ENCODE measurements at regions not wholly inside any gene's neighbourhood (a gene's known extent, or its start where the extent isn't known, plus 50 kb on each side); places are given as distances from the start of the nearest gene placed in this dataset.

DNA sequence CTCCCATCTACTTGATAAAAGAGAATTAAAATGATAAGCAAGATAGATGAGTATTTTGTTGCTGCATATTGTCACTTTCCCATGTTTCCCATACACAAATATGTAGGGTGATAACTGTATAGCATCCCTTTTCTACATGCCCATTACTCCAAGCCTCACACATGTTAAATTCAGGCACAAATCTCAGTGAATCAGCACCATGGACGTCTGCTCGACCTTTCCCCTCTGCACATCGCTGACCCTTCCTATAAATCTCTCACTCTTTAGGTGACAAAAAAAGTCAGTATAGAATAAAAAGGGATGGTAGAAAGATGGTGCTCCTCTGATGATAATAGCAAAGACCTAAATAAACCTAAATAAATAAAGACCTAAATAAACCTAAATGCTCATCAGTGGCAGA is 1097.7 kb upstream of the C9orf72 start:
- in situ Hi-C loops (cut with HindIII; ENCODE audit: low sequenced_read_pairs) = no loop called here

DNA sequence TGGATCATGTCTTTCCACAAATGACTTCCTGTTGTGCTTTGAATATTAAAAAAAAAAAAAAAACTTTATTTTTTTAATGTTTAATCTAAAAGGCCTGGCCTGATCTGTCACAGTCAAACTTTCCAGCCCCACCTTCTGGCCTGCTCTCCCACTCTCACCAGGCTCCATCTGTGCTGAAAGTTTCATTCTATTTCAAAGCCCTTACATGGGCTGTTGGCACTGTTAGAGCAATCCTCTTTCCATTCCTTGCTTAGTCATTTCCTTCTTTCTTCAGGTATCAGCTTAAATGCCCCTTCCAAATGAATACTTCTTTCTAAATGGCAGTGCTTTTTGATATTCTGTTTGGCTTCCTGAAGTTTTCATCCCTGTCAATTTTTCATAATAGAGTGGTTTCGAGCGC is 1104.8 kb upstream of the C9orf72 start:
- in situ Hi-C loops (cut with HindIII; ENCODE audit: low sequenced_read_pairs) = no loop called here

DNA sequence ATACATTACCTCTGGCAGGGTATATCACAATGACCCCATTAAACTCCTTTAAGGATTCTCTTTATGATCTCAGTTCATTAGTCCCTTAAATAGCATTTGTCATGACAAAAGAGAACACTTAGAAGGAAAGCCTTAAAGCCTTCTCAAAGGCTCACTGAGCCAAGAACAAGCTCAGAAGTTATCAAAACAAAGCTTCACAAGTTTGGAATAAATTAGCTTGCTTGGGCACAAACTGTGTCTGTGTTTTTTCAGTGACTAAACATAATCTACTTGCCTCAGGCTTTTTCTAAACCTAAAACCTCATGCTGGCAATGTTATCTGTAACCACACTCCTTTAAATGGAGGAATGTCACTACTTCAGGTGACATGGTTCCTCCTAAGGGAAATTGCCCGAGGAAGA is 1114.9 kb upstream of the C9orf72 start:
- in situ Hi-C loops (cut with HindIII; ENCODE audit: low sequenced_read_pairs) = no loop called here

DNA sequence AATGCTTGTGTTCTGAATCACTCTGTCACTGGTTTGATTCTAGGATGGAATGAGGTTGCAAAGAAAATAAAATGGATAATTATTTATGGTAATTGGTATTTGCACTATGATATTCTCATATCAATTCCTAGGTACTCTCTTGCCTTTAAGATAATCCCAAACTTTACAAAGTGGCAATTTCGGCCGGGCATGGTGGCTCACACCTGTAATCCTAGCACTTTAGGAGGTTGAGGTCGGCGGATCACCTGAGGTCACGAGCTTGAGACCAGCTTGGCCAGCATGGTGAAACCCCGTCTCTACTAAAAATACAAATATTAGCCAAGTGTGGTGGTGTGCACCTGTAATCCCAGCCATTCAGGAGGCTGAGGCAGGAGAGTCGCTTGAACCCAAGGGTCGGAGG is 1118.7 kb upstream of the C9orf72 start:
- in situ Hi-C loops (cut with HindIII; ENCODE audit: low sequenced_read_pairs) = no loop called here

DNA sequence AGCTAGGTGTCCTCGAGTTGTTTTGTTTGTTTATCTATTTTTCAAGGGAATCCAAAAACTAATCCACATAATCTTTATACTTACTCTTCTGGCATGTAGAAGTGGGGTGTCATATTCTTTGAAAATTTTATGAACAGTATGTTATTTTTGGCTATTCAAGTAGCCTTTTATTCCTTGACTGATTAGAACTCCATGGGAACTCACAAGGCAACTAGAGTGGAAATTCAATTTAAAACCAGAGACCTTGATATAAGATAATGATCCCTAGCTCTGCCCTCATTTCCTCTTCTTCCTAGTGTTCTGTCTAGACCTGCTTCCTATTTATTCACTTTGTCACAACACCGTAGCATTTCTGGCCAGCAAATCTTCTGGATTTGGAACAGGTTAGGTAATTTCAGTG is 1123.7 kb upstream of the C9orf72 start:
- in situ Hi-C loops (cut with HindIII; ENCODE audit: low sequenced_read_pairs) = no loop called here

DNA sequence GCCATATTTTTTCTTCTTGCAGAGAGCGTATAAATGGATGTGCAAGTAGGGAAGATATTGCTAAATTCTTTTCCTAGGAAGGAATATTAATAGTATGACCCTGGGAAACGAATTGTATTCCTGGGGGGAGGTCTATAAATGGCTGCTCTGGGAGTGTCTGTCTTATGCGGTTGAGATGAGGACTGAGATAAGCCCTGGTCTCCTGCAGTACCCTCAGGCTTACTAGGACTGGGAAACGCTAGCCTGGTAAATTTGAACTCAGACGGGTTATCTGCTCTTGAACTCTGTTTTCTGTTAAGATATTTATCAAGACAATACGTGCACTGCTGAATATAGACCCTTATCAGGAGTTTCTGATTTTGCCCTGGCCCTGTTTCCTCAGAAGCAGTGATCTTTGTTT is 1126.4 kb upstream of the C9orf72 start:
- in situ Hi-C loops (cut with HindIII; ENCODE audit: low sequenced_read_pairs) = no loop called here

DNA sequence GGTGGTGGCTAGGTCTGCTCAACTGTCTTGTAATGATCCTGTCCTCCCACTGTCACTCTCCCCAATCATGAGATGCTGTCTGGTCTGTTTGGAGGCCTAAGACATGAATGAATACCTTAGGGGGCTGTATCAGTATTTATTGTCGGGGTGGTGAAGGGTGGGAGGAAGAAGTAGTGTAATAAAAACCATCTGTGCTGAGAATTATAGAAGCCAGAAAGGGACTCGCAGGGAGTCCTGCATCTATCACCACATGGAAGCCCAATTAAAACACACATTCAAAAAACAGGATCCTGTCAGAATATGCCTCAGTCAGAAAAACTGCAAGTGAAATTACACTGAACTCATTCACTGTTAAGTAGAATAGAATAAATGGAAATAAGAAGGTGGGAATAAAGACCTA is 1134.3 kb upstream of the C9orf72 start:
- in situ Hi-C loops (cut with HindIII; ENCODE audit: low sequenced_read_pairs) = no loop called here

DNA sequence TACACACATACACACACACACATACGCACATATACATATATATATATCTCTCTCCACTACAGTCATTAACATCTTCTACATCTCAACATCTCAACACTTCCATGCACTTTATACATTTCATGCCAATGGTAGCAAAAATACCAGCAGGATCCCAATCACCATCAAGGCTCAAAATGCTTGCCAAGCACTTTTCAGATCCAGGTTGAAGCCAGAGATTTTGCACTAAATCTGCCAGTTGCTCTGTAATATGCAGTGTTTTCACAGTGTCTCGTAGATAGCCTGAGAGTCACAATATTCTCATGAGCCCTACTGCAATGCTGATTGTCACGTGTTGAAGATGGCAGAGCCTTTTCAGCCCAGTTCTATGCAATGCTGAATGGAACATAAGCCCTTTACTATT is 1140.9 kb upstream of the C9orf72 start:
- in situ Hi-C loops (cut with HindIII; ENCODE audit: low sequenced_read_pairs) = no loop called here

DNA sequence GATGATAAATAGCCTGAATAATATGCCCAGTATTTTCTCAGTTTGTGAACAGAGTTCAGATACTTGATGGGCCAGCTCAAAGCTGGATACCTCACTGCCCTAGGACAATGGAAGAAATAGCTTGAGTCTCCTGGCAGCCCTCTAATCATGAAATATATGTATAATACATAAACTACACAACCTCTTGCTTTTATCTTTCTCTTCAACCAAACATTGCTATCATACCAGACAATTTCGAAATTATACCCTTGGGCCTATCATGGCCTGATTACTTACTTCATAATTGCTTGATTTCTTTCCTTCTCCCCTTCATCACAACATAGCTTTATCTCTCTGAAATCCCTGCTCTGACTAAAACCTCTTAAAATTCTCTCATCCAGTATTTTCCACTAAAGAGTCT is 1144.9 kb upstream of the C9orf72 start:
- in situ Hi-C loops (cut with HindIII; ENCODE audit: low sequenced_read_pairs) = no loop called here

DNA sequence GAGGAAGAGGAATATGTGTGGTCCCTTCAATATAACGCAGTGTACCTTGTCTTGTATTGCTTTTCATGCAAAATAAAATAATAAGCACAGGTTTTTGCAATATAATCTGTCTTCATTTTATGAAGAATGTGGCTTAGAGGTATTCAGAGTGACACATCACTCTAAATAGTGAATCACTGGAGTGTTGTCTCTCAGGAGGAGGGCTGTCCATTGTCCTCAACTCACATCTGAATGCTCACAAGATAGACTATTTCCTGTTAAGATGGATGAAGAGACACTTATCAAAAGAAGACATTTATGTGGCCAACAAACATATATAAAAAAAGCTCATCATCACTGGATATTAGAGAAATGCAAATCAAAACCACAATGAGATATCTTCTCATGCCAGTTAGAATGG is 1147.5 kb upstream of the C9orf72 start:
- in situ Hi-C loops (cut with HindIII; ENCODE audit: low sequenced_read_pairs) = no loop called here

DNA sequence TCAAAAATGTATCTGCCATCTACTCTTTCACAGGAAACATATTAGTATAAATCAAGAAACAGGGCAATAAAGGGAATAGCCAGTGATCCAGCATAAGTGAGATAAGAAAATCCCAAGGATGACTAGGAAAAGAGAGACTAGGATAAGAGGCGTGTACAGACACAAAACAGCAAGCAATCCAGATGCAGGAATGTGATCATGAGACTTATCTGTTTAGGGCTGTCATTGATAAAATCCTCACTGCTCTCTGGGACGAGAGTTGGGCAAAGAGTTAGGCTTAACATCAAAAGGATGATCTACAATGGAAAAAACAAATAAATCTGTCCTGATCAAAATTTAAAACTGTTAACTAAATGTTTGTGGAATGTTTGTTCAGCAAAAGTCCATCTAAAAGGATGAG is 1156.8 kb upstream of the C9orf72 start:
- in situ Hi-C loops (cut with HindIII; ENCODE audit: low sequenced_read_pairs) = no loop called here

DNA sequence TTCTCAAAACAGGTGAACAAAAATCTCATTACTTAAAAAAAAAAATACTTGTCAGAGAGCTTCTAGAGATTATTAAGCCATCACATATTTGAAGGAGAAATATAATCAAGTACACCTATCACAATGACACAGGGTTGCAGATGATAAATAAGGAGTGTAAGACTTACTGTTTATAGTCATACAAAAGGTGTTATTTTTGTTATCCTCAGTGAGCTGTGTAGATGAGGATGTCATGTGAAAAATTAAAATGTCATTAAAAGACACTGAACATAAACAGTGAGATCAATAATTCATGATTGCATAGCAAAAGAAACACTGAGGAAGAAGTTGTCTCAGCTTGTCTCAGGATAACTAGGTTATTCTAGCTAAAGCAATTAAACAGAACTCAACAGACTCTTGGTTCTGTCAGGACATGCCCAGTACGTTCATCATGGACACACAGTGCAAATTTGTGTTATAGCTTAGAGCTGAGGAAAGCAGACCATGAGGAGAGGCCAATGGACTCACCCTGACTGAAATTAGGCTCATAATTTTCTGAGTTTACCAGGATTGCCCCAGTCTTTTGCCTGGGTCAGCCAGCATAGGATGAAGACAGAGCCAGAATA is 1162.6 kb upstream of the C9orf72 start:
- in situ Hi-C loops (cut with HindIII; ENCODE audit: low sequenced_read_pairs) = no loop called here

DNA sequence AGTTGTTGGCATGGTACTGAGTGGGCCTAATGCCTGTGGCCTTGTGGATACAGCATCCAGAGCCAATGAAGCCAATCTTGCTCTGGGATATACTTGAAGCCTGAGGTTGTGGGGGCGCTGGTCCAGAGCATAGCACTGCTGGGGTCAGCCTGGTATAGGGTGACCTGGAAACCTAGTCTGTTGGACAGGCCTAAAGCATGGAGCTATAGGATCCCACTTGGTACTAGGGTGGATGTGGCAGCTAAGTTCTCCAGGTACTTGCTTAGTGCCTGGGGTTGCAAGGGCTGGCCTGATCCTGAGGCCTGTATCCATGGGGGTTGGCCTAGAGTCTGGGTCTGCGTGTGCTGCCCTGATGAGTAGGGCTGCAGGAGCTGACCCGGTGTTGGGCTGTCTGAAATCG is 1168.2 kb upstream of the C9orf72 start:
- in situ Hi-C loops (cut with HindIII; ENCODE audit: low sequenced_read_pairs) = no loop called here

DNA sequence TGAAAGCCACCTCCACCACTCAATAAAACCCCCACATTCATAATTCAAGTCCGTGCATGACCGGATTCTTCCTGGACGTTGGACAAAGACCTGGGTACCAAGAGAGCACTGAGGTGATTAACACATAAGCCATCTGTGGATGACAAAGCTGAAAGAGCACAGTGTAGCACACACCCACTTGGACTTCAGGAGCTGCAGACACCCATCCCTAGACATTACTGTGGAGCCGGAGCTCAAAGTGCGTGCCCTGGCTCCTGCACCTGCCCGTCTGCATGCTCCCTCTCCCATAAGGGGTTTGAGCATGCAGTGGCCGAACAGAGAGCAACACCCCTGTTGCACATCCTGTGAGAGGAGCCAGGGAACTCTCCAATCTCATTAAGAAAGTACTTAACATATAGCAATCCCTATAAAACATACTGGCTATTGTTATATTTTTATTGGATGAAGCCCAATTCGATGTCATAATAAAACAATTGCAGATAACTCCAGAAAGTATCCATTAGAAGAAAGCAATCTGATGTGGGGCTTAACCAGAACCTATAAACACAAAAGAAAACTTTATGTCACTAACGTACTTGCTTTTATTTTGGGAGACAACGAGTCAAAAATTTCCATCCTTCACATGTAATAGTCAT is 1174.2 kb upstream of the C9orf72 start:
- in situ Hi-C loops (cut with HindIII; ENCODE audit: low sequenced_read_pairs) = no loop called here

DNA sequence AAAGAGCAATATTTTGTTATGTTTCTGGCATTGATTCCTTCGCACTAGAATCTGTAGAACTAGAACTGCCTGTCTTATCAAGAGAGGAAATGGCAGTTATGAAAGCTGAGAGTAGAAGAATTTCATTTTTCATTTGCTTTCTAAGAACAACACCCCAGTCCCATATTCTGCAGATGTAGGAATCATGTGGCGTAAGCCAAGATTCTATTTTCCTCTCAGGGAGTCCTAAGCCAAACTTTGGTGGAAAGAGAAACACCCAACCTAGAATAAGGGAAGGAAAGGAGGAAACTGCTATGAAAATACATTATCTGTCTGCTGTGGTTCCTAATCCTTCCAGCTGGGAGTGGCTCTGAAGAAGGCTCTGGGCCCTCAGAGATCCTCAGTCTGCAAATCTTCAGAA is 1176.9 kb upstream of the C9orf72 start:
- in situ Hi-C loops (cut with HindIII; ENCODE audit: low sequenced_read_pairs) = no loop called here

DNA sequence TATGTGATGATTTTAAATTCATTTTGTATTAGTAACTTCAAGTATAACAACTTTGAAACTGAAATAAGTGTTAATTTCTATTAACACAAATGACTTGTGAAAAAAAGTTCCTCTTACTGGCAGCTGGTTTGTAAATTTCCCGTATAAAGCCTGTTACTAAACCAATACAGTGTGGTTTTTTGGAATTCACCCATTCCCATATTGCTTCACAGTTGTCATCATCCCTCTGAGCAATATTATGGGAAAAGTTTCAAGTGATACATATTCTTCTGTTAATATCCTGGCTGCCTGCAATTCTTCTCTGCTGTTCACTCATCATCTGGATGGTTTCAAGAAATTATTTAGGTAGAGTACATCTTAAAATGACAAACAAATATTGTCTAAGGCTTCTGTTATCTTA is 1185.1 kb upstream of the C9orf72 start:
- in situ Hi-C loops (cut with HindIII; ENCODE audit: low sequenced_read_pairs) = no loop called here

DNA sequence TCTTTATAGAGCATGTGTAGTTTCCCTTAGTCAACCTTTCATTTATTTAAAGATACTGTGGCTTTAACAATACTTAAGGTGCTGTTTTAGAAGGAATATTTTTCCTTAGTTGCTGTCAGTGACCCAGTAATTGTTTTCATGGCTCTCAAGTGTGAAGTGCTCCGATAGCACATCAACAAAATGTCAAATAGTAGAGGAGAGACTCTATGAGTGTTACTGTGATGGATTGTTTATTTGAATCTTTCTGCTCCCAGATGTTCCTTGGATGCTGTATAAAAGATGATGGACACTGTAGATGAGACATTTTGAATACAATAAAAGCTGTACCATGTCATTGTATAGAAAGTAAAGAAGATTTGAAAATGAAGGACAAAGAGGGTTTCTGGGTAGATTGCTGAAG is 1185.7 kb upstream of the C9orf72 start:
- in situ Hi-C loops (cut with HindIII; ENCODE audit: low sequenced_read_pairs) = no loop called here

DNA sequence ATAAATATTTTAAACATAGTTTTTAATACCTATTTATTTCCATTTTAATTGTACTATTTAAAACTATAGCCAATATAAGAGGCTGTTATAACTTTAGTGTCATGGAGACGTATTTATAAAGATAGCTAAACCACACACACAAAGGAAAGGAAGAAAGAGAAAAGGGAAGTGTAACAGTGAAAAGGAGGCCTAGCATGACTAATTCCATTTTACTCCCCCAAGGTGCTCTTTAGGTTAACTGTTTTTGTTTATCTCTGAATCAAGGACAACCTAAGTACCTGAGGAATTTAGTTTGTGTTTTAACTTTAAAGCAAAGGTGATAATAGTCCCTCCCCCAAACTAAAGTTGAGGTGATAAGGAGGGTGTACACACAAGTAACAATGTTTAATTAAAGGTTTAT is 1188.9 kb upstream of the C9orf72 start:
- in situ Hi-C loops (cut with HindIII; ENCODE audit: low sequenced_read_pairs) = no loop called here

DNA sequence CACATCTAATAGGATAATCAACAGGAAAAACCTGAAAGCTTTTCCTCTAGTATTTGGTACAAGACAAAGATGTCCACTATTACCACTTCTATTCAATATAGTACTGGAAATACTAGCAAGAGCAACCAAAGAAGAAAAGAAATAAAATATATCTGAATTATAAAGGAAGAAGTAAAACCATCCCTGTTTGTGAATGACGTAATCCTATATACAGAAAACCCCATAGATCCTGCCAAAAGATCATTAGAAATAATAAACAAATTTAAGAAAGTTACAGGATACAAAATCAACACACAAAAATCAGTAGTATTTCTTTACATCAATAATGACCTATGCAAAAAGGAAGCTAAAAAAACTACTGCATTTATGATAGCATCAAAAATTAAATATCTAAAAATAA is 1191.3 kb upstream of the C9orf72 start:
- in situ Hi-C loops (cut with HindIII; ENCODE audit: low sequenced_read_pairs) = no loop called here

DNA sequence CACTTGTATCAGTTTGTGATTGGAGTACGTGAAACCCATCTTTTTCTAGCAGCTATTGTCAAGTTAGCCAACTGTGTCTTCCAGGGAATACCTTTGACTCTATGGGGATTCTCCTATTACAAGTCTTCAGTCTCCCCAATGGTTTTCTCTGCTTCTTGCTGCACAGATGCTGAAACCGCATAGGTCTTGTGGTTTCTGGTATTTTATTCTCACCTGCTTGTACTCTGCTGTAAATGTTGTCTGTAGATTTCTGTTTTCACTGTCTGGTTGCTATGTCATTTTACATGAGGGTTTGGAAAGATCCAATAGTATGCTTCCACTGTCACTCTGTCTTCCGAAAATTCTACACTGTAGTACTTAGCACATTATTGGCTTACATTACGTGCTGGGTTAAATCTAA is 1196.9 kb upstream of the C9orf72 start:
- in situ Hi-C loops (cut with HindIII; ENCODE audit: low sequenced_read_pairs) = no loop called here

DNA sequence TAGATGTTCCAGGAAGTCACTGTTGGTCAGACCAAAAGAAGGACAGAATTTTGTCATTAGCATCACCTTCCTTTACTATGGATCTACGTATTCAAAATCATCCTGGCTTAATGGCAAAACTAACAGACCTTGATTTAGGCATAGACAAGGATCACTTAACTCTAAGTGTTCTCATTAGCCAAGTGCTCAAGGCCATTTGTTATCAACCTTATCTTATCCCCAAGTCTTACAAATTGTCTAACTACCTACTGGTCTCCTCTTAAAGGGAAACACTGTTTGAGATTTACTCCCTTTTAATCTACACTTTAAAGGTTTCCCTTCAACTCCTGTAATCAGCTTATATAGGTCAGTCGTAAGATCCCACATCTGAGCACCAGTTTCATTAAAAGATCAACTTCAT is 1197.5 kb upstream of the C9orf72 start:
- in situ Hi-C loops (cut with HindIII; ENCODE audit: low sequenced_read_pairs) = no loop called here

DNA sequence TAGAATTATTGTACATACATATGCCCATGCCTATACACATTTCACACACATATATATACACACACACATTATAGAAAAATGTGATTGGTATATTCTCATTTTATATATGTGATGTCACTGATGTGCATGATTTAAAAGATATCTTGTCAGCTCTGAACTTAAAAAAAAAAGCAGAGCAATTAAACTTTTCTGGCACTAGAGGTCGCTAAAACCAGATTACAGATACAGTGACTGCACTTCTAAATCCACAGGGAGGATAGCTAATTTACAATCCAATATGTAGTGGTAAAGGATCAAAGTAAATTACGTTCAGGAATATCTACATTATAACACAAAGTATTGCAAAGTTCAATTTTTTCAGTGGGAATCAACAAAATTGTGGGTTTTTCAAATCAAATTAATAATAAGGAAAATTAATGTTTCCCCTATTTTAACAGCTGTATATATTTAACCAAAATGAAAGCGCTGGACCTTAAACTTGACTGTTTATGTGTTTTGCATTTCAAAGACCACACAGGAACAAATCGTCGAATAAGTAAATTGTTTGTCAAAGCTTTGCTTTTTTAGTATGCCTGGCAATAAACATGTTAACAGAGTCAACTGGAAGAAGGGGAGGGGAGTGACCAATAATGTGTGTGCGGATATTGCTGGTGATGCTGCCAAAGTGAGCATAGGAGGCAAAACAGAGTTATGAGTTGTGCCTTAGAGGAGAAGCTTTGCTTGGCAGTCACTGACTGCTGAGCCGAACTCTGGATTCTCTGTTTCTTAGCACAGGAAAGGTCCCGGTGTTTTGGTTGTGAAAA is 1201.4 kb upstream of the C9orf72 start:
- in situ Hi-C loops (cut with HindIII; ENCODE audit: low sequenced_read_pairs) = no loop called here

All from DLD1 (cell line).